ENCODE measurements at regions not wholly inside any gene's neighbourhood (a gene's known extent, or its start where the extent isn't known, plus 50 kb on each side); places are given as distances from the start of the nearest gene placed in this dataset.

GRCh38 chr11:45502226-45502545, 163.2 kb downstream of the CHST1 start:
- TF ChIP-seq EZH2 (IDR thresholded peaks at IDR 0.05; ENCODE audit: insufficient read depth, low read length), result no peak
- no peak for TF ChIP-seq CTCF (IDR thresholded peaks at IDR 0.05; ENCODE audit: insufficient read depth, low read depth, low read length)
